ENCODE measurements at regions not wholly inside any gene's neighbourhood (a gene's known extent, or its start where the extent isn't known, plus 50 kb on each side); places are given as distances from the start of the nearest gene placed in this dataset.

DNA sequence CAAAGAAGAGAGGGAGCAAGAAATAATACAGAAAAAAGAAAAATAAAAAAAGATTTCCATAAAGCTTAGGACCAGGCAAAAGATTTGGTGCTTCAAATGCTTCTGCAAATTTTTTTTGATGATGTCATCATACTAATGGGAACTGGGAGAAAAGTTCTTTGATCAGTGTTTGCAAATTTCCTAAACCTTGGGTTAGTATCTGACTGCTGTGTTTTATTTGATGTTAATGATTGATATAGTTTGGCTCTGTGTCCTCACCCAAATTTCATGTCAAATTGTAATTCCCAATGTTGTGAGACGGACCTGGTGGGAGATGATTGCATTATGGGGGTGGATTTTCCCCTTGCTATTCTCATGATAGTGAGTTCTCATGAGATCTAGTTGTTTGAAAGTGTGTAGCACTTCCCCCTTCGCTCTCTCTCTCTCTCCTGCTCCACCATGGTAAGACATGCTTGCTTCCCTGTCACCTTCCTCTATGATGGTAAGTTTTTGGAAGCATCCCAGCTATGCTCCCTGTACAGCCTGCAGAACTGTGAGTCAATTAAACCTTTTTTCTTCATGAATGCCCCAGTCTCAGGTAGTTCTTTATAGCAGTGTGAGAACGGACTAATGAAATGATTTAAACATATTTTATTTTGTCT is 72.6 kb downstream of the TMEM100 start:
- TF ChIP-seq ZFX (IDR thresholded peaks at IDR 0.05; ENCODE audit: borderline replicate concordance), result no peak
- TF ChIP-seq, protein P1, sequence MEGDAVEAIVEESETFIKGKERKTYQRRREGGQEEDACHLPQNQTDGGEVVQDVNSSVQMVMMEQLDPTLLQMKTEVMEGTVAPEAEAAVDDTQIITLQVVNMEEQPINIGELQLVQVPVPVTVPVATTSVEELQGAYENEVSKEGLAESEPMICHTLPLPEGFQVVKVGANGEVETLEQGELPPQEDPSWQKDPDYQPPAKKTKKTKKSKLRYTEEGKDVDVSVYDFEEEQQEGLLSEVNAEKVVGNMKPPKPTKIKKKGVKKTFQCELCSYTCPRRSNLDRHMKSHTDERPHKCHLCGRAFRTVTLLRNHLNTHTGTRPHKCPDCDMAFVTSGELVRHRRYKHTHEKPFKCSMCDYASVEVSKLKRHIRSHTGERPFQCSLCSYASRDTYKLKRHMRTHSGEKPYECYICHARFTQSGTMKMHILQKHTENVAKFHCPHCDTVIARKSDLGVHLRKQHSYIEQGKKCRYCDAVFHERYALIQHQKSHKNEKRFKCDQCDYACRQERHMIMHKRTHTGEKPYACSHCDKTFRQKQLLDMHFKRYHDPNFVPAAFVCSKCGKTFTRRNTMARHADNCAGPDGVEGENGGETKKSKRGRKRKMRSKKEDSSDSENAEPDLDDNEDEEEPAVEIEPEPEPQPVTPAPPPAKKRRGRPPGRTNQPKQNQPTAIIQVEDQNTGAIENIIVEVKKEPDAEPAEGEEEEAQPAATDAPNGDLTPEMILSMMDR (IDR thresholded peaks at IDR 0.05), result no peak
- no peak overlapping the region for H3K27ac ChIP-seq

DNA sequence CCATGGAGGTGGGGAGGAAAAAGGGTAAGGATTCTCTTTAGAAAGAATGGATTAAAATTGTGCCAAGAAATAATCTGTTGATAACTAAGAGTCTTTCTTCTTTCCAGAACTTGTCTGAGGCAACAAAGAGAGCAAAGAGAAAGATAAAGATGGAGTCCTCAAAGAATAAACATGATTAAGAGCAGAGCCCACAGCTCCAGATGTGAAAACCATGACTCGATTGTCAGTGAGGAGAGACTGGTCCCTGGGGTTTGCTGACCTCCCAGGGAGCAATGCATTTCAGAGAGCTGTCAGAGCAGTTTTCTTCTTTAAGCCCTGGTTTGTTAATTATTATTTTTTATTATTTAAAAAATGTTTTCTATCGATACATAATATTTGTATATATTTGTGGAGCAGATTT is 74.6 kb downstream of the TMEM100 start:
- no peak for TF ChIP-seq ZFX (IDR thresholded peaks at IDR 0.05; ENCODE audit: borderline replicate concordance)
- TF ChIP-seq, protein P1 (IDR thresholded peaks at IDR 0.05), result no peak

DNA sequence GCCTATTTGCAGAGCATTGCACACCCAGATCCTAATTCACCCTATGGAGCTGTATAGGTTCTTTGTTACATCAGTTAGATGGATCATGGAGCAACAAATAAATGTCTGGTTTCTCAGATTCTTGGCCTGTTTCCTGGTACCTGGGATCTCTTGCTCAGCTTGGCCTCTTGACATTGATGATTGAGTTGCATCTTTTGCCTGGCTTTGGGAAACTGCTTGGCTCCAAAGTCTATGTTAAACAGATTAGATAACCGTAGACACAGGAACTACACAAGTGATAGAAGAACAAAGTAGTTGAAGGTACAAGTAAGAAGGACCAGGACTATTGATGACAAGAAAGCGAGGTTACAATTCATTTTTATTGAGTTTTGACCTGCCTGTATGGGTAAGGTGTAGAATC is 77.3 kb downstream of the TMEM100 start:
- no peak overlapping the region for H3K27ac ChIP-seq
- TF ChIP-seq ZFX (IDR thresholded peaks at IDR 0.05; ENCODE audit: borderline replicate concordance), result no peak
- TF ChIP-seq, protein P1 (IDR thresholded peaks at IDR 0.05), result no peak

More for the DNA sequence above, 74.6 kb downstream of the TMEM100 start:
- H3K27ac ChIP-seq, result no peak overlapping the region

DNA sequence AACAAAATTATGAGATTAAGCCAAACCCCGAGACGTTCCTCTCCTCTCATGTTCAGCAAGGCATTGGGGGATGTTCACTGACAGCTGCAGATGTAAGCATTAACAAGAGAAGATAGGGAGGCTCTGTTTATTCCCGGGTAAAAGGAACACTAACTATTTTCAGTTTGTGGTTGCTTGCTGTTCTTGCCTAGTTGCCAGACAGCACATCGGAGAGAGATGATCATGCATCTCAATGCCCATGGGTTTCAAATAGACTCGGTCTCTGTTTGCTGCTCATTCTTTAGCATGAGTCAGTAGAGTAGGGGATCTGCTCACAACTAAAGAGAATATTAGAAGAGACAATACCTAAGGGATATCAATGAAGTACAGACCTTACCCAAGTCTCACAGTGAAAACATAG is 78.3 kb downstream of the TMEM100 start:
- no peak overlapping the region for H3K27ac ChIP-seq
- TF ChIP-seq, protein P1 (IDR thresholded peaks at IDR 0.05), result no peak
- no peak for TF ChIP-seq ZFX (IDR thresholded peaks at IDR 0.05; ENCODE audit: borderline replicate concordance)

DNA sequence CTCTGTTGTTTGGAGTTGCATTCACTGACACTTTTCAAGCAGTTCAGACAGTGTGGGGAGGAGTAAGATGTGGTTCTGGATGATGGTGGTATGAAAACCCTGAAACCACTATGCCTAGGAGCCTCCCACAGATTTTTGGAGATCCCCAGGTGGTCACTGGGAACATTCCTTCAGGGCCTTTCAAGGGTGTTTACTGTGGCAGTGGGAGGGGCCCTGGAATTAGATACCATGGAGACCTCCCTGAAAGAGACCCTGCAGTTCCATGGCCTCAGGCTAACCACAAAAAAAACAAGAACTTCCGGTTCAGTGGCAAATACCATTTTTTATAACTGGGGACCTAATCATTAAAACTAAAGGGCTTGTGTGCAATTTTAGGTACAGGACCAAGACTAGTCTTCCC is 79.9 kb downstream of the TMEM100 start:
- TF ChIP-seq, protein P1 (IDR thresholded peaks at IDR 0.05), result no peak
- no peak for TF ChIP-seq ZFX (IDR thresholded peaks at IDR 0.05; ENCODE audit: borderline replicate concordance)
- H3K27ac ChIP-seq, result no peak overlapping the region

DNA sequence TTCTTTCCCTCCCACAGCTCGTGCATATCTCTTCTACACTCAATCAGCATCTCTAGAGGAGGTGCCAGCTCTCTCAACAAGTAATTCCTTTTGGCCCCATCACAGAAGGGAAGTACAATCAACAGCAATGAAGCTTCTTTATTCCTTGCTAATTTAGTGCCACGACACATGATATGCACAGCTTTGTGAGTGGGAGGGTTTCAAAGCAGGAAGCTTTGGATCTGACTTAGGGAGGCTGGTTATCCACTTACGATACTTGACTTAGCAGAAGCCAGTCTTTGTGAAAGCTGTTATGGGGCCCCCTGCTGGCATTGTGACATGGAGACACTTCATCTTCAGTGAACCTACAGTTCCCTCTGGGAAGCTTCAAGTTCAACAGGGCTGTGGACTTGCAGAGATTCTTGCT is 81.0 kb downstream of the TMEM100 start:
- TF ChIP-seq, protein P1 (IDR thresholded peaks at IDR 0.05), result peak; percentile 74
- TF ChIP-seq ZFX (IDR thresholded peaks at IDR 0.05; ENCODE audit: borderline replicate concordance), result no peak
- H3K27ac ChIP-seq, result no peak overlapping the region

DNA sequence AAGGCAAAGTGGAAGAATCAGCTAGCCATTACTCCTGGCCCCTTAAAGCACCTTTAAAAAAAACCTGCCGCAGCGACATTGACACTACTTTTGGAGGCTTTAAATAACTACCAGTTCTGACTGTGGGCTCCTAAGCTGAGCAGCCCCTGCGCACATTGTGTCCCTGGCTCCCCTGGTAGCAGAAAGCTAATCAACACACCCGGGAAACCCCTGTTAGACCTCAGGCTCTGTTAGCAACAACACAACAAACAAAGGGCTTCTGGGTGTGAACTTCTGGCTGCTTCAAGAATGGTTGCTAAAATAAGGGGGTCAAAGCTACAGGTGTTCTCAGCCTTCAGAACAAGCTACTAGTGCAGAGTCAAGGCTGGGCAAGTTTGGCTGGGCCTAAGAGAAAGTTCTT is 83.6 kb downstream of the TMEM100 start:
- TF ChIP-seq ZFX (IDR thresholded peaks at IDR 0.05; ENCODE audit: borderline replicate concordance), result no peak
- TF ChIP-seq, protein P1 (IDR thresholded peaks at IDR 0.05), result no peak
- no peak overlapping the region for H3K27ac ChIP-seq
